Motor neuron (in vitro differentiated cells): ENCODE measurements at regions not wholly inside any gene's neighbourhood (a gene's known extent, or its start where the extent isn't known, plus 50 kb on each side); places are given as distances from the start of the nearest gene placed in this dataset.

Experiments
- ATAC-seq, 8 experiments: fragments of 200-7000 bp; cut with Tn5 transposase; replicated peaks in 6 of 8; 2 replicates each; pipeline ENCODE4 v1.8.0; 2021; ENCODE audit warnings: mild to moderate bottlenecking in 8 of 8, moderate library complexity in 8 of 8
- H3K27ac ChIP-seq, 2 donors: fragments of 250-450 bp; sonication (Bioruptor Pico); 2 replicates each; pipeline ENCODE4 v1.9.0; 2021; ENCODE audit warnings: antibody characterized with exemption in 2 of 2, mild to moderate bottlenecking in 2 of 2, moderate library complexity in 1 of 2
- H3K4me1 ChIP-seq, 2 donors: fragments of 250-450 bp; sonication (Bioruptor Pico); replicated peaks in 1 of 2; 2 replicates each; pipeline ENCODE4 v1.6.1; 2021; ENCODE audit warnings: antibody characterized with exemption in 2 of 2, mild to moderate bottlenecking in 2 of 2, moderate library complexity in 1 of 2
- H3K4me3 ChIP-seq, 5 donors: fragments of 250-450 bp; sonication (Bioruptor Pico); 2 replicates each; pipeline ENCODE4 v1.9.0; 2021; ENCODE audit warnings: antibody characterized with exemption in 5 of 5, mild to moderate bottlenecking in 5 of 5, moderate library complexity in 4 of 5
- WGBS, 10 experiments: fragments of 450-650 bp; shearing (Covaris generic); methylation state at CpG; one replicate each; pipeline ENCODE4 v1.0.0; 2022; 5-methylcytosine and 5-hydroxymethylcytosine counted together
- in situ Hi-C, 9 experiments: fragments of 400-800 bp; cut with MboI; loops; one replicate each; pipeline ENCODE4 v1.15.0; 2021; ENCODE audit warnings: low sequenced_read_pairs in 9 of 9, low pct_unique_long_range_greater_than_20kb in 2 of 9; ENCODE audit not compliant: unreplicated experiment in 9 of 9

GRCh38 chr1:29574871-29575270, 338.5 kb downstream of the PTPRU start:
- 67 to 100% (median 92%) methylated on average over 1 to 2 of the region's 2 CpGs; no CpG with 5 or more reads in 5 of the 10 experiments for WGBS, 10 experiments
- Histone ChIP-seq H3K4me3 (no peak overlapping the region), H3K4me1 (peaks cover 0 to 4% of the 10 kb centered on the region in 2 donors), H3K27ac (no peak overlapping the region)
- ATAC-seq: no peak
- in situ Hi-C loops: no loop called here

- ATAC-seq: peak in 7 of 8 experiments; percentile 69 to 99 (median 97)
- WGBS, 10 experiments: 0 to 84% (median 40%) methylated on average over 1 to 5 of the region's 5 CpGs
- H3K27ac ChIP-seq: no peak overlapping the region
- no peak overlapping the region for H3K4me3 ChIP-seq
- no peaks in the 10 kb centered on the region for H3K4me1 ChIP-seq
- in situ Hi-C loops: no loop called here
These were observed 333.8 kb downstream of the PTPRU start for GRCh38 chr1:29569971-29570634.

- ATAC-seq: no peak
- no peak overlapping the region for H3K4me3 ChIP-seq
- in situ Hi-C loops: no loop called here
- WGBS, 10 experiments: 22 to 100% (median 86%) methylated on average over 1 of the region's 1 CpG; no CpG with 5 or more reads in 2 of the 10 experiments
- H3K4me1 ChIP-seq: no peaks in the 10 kb centered on the region
- no peak overlapping the region for H3K27ac ChIP-seq
These were observed 330.9 kb downstream of the PTPRU start for GRCh38 chr1:29567257-29567656.

GRCh38 chr1:29565490-29565889, 329.2 kb downstream of the PTPRU start:
- Histone ChIP-seq H3K4me1 (no peaks in the 10 kb centered on the region), H3K4me3 (no peak overlapping the region), H3K27ac (no peak overlapping the region)
- WGBS, 10 experiments: 86 to 100% (median 100%) methylated on average over 1 of the region's 1 CpG; no CpG with 5 or more reads in 4 of the 10 experiments
- no peak for ATAC-seq
- in situ Hi-C loops: no loop called here

- no peak overlapping the region for H3K27ac ChIP-seq
- ATAC-seq: peak in 2 of 8 experiments; percentile 26 to 50
- WGBS, 10 experiments: 52 to 95% (median 83%) methylated on average over 1 to 4 of the region's 4 CpGs; no CpG with 5 or more reads in 2 of the 10 experiments
- in situ Hi-C loops: no loop called here
- no peak overlapping the region for H3K4me3 ChIP-seq
- peaks cover 0 to 6% of the 10 kb centered on the region in 2 donors for H3K4me1 ChIP-seq
These were observed 327.2 kb downstream of the PTPRU start for GRCh38 chr1:29563571-29563970.

GRCh38 chr1:29563092-29563491, 326.8 kb downstream of the PTPRU start:
- no peak overlapping the region for H3K27ac ChIP-seq
- no peak for ATAC-seq
- no peak overlapping the region for H3K4me3 ChIP-seq
- H3K4me1 ChIP-seq: peaks cover 0 to 6% of the 10 kb centered on the region in 2 donors
- in situ Hi-C loops: no loop called here
- 20 to 70% (median 43%) methylated on average over 1 to 3 of the region's 3 CpGs; no CpG with 5 or more reads in 5 of the 10 experiments for WGBS, 10 experiments

- no peak overlapping the region for H3K27ac ChIP-seq
- no peak for ATAC-seq
- H3K4me3 ChIP-seq: no peak overlapping the region
- in situ Hi-C loops: no loop called here
- WGBS, 10 experiments: 20 to 80% (median 61%) methylated on average over 1 to 3 of the region's 3 CpGs; no CpG with 5 or more reads in 7 of the 10 experiments
- H3K4me1 ChIP-seq: peaks cover 0 to 10% of the 10 kb centered on the region in 2 donors
These were observed 322.7 kb downstream of the PTPRU start for GRCh38 chr1:29559056-29559455.

GRCh38 chr1:29557701-29558600, 321.6 kb downstream of the PTPRU start:
- Histone ChIP-seq H3K4me1 (peaks cover 0 to 10% of the 10 kb centered on the region in 2 donors), H3K27ac (no peak overlapping the region), H3K4me3 (no peak overlapping the region)
- no peak for ATAC-seq
- 32 to 79% (median 70%) methylated on average over 1 to 10 of the region's 16 CpGs; no CpG with 5 or more reads in 4 of the 10 experiments for WGBS, 10 experiments
- in situ Hi-C loops: no loop called here

GRCh38 chr1:29557066-29557465, 320.7 kb downstream of the PTPRU start:
- H3K27ac ChIP-seq: no peak overlapping the region
- H3K4me3 ChIP-seq: no peak overlapping the region
- in situ Hi-C loops: no loop called here
- H3K4me1 ChIP-seq: peaks cover 0 to 10% of the 10 kb centered on the region in 2 donors
- ATAC-seq: peak in 1 of 8 experiments; percentile 24
- 60 to 91% (median 77%) methylated on average over 1 to 3 of the region's 5 CpGs; no CpG with 5 or more reads in 6 of the 10 experiments for WGBS, 10 experiments

GRCh38 chr1:29556657-29557056, 320.3 kb downstream of the PTPRU start:
- ATAC-seq: no peak
- in situ Hi-C loops: no loop called here
- Histone ChIP-seq H3K4me1 (peaks cover 0 to 10% of the 10 kb centered on the region in 2 donors), H3K27ac (no peak overlapping the region), H3K4me3 (no peak overlapping the region)
- 60 to 90% (median 80%) methylated on average over 1 to 2 of the region's 4 CpGs; no CpG with 5 or more reads in 7 of the 10 experiments for WGBS, 10 experiments

- no peak for ATAC-seq
- no peak overlapping the region for H3K27ac ChIP-seq
- 17 to 92% (median 83%) methylated on average over 1 to 10 of the region's 10 CpGs; no CpG with 5 or more reads in 1 of the 10 experiments for WGBS, 10 experiments
- no peak overlapping the region for H3K4me3 ChIP-seq
- in situ Hi-C loops: no loop called here
- H3K4me1 ChIP-seq: peaks cover 0 to 7% of the 10 kb centered on the region in 2 donors
These were observed 318.8 kb downstream of the PTPRU start for GRCh38 chr1:29555043-29555620.

- Histone ChIP-seq H3K4me3 (no peak overlapping the region), H3K27ac (no peak overlapping the region), H3K4me1 (peaks cover 0 to 4% of the 10 kb centered on the region in 2 donors)
- in situ Hi-C loops: no loop called here
- no peak for ATAC-seq
- WGBS, 10 experiments: 57 to 89% (median 80%) methylated on average over 1 of the region's 2 CpGs; no CpG with 5 or more reads in 3 of the 10 experiments
These were observed 318.0 kb downstream of the PTPRU start for GRCh38 chr1:29554208-29554778.
